DMS153 treated with DMSO at 0.1 percent for 48 hours (cell line): ENCODE measurements at regions not wholly inside any gene's neighbourhood (a gene's known extent, or its start where the extent isn't known, plus 50 kb on each side); places are given as distances from the start of the nearest gene placed in this dataset.
A peak's percentile ranks its signal among the peaks of the same experiment; 100 is the strongest.
"Not testable (repeated sequence)": the region's sequence is repeated elsewhere in the genome, so short reads cannot be mapped to it uniquely, and the experiment has no call there.

Experiments
- DNase-seq: peaks from one replicate; lab custom pipeline; 2025; ENCODE audit not compliant: unreplicated experiment; lab: John Stamatoyannopoulos, UW

DNA sequence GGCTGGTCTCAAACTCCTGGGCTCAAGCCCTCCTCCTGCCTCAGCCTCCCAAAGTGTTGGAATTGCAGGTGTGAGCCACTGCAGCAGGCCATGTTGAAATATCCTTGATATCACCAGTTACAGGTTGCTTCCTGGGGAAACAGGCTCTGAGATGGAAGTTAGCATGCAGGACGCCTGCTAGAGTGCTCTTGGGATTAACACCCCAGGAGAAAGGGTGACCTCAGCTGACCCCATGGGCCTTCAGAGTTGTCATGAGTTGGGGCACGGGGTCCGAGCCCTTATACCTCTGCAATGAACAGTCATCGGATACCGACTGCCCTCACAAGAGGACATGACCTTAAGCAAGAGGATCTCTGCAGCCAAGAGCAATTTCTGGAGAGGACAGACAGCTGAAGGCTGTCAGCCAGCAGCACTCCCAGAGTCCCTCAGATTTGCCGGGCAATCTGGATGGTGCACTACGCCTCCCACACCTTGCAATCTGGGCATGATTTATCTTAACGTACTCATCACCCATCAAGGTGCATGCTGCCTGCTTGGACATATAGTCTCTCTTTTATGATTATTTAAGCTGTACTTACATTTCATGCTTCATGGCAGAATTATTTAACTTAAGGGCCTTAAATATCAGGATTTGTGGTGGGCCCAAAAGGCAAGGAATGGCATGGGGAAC, 134.6 kb downstream of the ADSS2 start:
- no peak for DNase-seq

GRCh38 chr1:244318078-244318477, 133.6 kb downstream of the ADSS2 start:
- DNase-seq, result no peak

DNA sequence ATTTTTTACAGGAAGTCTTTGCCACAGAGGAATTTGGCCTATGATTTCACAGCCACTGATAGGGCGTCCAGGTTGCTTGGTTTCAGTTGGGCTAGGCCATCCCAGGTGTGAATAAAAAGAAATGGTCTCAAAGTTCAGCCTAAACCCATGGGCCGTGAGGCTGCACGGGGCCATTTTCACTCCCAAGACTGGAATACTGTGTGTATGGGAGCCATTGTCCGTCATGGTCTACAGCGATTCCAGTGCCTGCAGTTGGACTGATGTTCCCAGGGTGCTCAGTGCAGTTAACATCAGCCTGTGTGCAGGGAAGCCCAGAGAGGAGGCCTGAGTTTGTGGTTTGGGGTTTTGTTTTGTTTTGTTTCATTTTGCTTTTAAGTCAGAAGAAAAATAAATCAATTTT, 133.2 kb downstream of the ADSS2 start:
- no peak for DNase-seq

GRCh38 chr1:244319283-244320132, 132.2 kb downstream of the ADSS2 start:
- no peak for DNase-seq

DNA sequence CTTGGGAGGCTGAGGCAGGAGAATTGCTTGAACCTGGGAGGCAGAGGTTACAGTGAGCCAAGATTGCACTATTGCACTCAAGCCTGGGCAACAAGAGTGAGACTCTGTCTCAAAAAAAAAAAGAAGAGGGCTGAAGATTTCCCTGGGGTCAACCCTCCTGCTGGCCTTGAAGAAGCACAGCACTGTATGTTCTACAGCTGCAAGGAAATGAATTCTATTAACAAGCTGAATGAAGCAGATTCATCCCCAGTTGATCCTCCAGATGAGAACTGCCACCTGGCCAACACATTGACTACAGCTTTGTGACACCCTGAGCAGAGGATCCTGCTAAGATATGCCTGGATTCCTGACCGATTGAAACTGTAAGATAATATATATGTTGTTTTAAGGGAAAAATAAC, 129.5 kb downstream of the ADSS2 start:
- no peak for DNase-seq

GRCh38 chr1:244322791-244323521, 128.8 kb downstream of the ADSS2 start:
- DNase-seq, result no peak

DNA sequence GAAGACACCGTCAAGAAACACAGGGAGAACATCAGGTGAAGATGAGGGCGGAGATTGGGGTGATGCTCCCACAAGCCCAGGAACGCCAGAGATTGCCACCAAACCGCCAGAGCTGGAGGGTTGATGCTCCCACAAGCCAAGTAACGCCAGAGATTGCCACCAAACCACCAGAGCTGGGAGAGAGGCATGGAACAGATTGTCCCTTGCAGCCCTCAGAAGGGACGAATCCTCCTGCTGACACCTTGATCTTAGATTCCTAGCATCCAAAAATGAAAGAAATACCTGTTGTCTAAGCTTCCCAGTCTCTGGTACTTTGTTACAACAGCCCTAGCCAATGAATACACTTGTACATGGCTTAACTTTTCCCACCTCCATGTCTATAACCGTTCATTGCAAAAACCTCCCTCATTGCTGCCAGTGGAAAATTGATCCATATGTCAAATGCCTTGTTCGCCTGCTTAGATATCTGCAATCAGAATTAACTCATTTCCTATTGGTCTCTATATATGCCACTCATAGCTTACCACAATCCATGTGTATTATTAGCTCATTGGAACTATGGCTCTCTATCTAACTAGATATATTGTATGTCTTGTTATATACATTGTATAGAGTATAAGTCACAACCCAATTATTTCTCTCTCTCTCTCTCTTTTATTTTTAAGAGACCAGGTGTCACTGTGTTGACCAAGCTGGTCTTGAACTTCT, 127.4 kb downstream of the ADSS2 start:
- no peak for DNase-seq

DNA sequence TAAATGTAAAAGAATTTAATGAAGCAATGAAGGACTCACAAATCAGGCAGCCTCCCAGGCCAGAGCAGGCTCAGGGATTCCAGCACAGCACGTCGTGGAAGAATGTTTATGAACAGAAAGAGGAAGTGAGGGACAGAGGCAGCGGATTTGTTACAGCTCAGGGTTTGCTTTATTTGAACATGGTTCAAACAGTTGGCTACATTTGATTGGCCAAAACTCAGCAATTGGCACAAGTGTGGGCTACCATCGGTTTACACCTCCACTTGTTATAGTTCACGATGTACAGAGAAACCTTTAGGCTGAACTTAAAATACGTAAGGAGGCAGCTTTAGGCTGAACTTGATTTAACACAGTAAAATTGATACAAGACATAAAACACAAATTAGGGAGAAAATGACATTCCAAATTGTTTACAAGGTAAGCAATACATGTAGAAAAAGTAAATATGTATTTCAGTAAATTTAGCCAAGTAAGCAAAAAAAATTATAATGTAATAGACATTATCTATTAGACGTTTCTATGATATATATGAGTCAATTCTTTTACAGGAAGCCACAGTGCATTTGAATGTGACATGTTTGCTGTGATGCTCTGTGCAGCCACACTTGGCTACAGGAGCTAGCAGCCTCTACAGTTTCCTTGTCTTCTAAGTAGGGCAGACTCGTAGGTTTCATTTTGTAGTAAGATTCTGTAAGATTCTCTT, 126.5 kb downstream of the ADSS2 start:
- no peak for DNase-seq

DNA sequence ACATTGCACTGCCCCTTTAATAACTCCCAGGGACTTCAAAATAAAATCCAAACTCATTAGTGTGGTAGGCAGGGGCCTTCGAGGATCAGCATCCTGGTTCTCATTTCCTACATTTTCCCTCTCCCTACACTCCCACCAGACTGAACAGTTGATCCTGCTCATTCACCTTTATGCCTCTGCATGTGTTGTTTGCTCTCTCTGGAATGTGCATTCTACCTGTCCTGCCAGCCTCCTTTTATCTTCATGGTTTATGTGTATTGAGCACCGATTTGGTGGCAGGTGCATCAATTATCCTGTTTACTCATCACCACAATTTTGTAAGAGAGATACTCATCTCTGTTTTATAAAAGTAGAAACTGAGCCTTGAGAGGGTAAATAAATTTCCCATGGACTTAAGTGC, 125.0 kb downstream of the ADSS2 start:
- DNase-seq, result peak; percentile 61

- DNase-seq, result no peak
Measured at GRCh38 chr1:244327533-244327932, 124.2 kb downstream of the ADSS2 start.

DNA sequence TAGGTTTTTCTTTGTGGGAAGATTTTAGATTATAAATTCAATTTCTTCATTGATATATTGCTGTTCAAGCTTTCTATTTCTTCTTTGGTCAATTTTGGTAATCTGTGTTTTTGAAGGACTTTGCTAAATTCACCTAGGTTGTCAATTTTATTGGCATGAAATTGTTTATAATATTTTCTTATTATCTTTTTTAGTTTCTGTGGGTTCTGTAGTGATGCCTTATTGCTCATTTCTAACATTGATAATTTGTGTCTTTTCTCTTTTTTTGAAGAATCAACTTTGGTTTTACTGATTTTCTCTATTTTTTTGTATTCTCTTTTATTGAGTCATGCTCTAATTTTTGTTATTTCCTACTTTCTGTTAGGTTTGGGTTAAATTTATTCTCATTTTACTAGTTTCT, 123.2 kb downstream of the ADSS2 start:
- no peak for DNase-seq

DNA sequence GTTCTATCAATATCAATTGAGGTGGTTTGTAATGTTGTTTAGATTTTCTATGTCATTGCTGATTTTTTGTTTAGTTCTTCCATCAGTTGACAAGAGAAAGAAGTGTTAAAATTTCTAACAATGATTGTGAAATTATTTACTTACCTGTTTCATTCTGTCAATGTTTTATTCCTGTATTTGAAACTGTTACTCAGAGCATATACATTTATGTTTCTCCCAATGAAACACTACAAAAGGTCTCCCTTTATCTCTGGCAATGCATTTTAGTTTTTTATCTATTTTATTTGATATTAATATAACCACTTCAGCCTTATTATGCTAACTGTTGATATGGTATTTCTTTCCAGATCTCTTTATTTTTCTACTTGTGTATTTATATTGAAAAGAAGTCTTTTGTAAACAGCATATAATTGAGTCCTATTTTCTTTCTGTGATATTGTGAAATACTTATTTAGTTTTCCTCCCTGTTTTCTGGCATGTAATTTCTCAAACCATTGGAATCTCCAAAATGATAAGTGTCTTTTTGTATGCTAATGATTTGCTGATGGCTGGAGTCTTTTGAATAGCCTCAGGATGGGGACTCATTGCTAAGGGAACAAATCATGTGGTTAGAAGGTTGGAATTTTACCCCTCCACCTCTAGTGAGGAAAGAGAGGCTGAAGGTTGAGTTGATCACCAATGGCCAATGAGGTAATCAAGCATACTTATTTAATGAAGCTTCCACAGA, 122.0 kb downstream of the ADSS2 start:
- DNase-seq, result no peak

GRCh38 chr1:244330318-244330625, 121.4 kb downstream of the ADSS2 start:
- no peak for DNase-seq

- not testable (repeated sequence) for DNase-seq
Measured at GRCh38 chr1:244332761-244333160, 118.9 kb downstream of the ADSS2 start.

GRCh38 chr1:244334315-244334714, 117.4 kb downstream of the ADSS2 start:
- DNase-seq, result not testable (repeated sequence)

GRCh38 chr1:244334842-244335241, 116.9 kb downstream of the ADSS2 start:
- DNase-seq, result not testable (repeated sequence)

- no peak for DNase-seq
Measured at GRCh38 chr1:244335456-244335855, 116.3 kb downstream of the ADSS2 start.

DNA sequence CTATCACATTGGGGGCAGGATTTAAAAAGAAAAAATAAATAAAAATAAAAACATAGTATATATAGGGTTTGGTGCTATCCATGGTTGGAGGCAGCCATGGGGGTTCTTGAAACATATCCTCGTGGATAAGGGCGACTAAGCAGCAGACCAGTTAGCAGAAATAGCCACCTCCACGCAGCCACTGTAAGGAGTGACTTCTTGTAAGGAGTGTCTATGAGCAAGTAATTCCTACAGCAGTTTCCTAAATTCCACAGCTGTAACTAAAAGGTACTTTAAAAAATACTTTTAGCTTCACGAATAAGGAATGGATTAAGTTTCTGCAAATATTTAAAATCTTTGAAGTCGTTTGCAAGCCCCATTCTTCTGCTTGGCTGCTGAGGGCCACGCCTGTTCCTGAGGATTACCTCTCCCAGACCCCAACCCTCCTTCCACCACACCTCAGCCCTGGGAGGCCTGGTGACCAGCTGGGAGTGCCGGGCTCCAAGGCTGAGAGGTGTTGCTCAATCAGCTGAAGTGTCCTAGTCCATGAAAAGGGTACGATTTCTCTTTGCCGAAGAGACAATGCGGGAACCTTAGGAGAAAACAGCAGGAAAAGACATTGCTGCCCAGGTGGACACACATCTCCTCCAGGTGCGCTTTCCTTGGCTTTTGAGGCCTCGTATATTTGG, 115.3 kb downstream of the ADSS2 start:
- no peak for DNase-seq

GRCh38 chr1:244337839-244338238, 113.9 kb downstream of the ADSS2 start:
- no peak for DNase-seq
